Ovary (tissue), 3 donors: ENCODE measurements at regions not wholly inside any gene's neighbourhood (a gene's known extent, or its start where the extent isn't known, plus 50 kb on each side); places are given as distances from the start of the nearest gene placed in this dataset.

ENCODE experiments used
- POLR2A ChIP-seq: fragments of 450-650 bp; IDR thresholded peaks from one replicate; pipeline ENCODE4 v1.6.1; 2017; ENCODE audit warnings: antibody characterized with exemption, mild to moderate bottlenecking, moderate library complexity
- TF ChIP-seq, protein P1 (sequence below), 3 donors: fragments of 450-650 bp in 2 of 3; fragments of 200-600 bp in 1 of 3; IDR thresholded peaks; one replicate each; pipeline versions ENCODE4 v1.5.1 to v1.8.0; 2016 to 2022; ENCODE audit warnings: antibody characterized with exemption in 3 of 3, mild to moderate bottlenecking in 1 of 3
- donor health status: DM: no; HTN: no; CAD: no.

GRCh38 chr3:117630469-117630868 lies 920.9 kb downstream of the TUSC7 start:
- TF ChIP-seq POLR2A, result no peak
- TF ChIP-seq, protein P1, sequence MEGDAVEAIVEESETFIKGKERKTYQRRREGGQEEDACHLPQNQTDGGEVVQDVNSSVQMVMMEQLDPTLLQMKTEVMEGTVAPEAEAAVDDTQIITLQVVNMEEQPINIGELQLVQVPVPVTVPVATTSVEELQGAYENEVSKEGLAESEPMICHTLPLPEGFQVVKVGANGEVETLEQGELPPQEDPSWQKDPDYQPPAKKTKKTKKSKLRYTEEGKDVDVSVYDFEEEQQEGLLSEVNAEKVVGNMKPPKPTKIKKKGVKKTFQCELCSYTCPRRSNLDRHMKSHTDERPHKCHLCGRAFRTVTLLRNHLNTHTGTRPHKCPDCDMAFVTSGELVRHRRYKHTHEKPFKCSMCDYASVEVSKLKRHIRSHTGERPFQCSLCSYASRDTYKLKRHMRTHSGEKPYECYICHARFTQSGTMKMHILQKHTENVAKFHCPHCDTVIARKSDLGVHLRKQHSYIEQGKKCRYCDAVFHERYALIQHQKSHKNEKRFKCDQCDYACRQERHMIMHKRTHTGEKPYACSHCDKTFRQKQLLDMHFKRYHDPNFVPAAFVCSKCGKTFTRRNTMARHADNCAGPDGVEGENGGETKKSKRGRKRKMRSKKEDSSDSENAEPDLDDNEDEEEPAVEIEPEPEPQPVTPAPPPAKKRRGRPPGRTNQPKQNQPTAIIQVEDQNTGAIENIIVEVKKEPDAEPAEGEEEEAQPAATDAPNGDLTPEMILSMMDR (IDR thresholded peaks at IDR 0.05), result no peak
